ENCODE measurements at regions not wholly inside any gene's neighbourhood (a gene's known extent, or its start where the extent isn't known, plus 50 kb on each side); places are given as distances from the start of the nearest gene placed in this dataset.

DNA sequence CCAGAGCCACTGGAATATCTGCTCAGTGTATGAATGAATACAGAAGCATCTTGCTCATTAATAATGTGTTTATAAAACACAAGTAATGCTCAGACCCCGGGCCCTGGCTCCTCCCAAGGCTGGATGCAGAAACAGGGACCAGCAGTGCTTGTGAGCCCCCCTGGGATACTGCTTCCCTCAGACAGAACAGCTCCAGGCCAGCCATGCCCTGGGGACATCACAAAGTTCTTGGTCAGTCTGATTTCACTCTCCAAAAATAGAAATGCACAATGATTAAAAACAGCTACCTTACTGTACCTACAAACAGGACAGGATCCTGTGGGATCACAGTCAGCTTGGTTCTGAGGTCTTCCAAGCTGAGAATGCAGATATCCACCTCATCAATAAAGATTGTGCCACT, 68.2 kb downstream of the ABCC12 start:
- WGBS, 2 experiments (ENCODE audit: extremely low coverage in 1 of 2, insufficient coverage in 1 of 2, insufficient read length in 1 of 2, insufficient replicate concordance in 2 of 2, low coverage in 1 of 2, low lambda C conversion rate in 2 of 2, missing lambda C conversion rate in 1 of 2), result 82% methylated on average over 1 of the region's 1 CpG; no CpG with 5 or more reads in 1 of the 2 experiments
- no peak overlapping the region for H3K23ac ChIP-seq (ENCODE audit: insufficient read length)
- H2BK5ac ChIP-seq (ENCODE audit: low read depth, low read length), result no peak overlapping the region
- H3K56ac ChIP-seq (replicated peaks; ENCODE audit: insufficient read length, low read depth, low read length), result no peak overlapping the region
- POLR2A ChIA-PET (ENCODE audit: partially characterized antibody), result no interaction called here
- no peak overlapping the region for H4K91ac ChIP-seq (replicated peaks; ENCODE audit: insufficient read length, low read length)
- H3K23me2 ChIP-seq (ENCODE audit: low read depth, low read length), result no peaks in the 10 kb centered on the region
- no peak overlapping the region for H3K14ac ChIP-seq (ENCODE audit: insufficient read length)
- H2AFZ ChIP-seq (ENCODE audit: low read length), result no peak overlapping the region
- no peaks in the 10 kb centered on the region for H3K9me3 ChIP-seq (ENCODE audit: insufficient read depth in 2 of 2, low read depth in 1 of 2, low read length in 1 of 2)
- FAIRE-seq (no peak), DNase-seq (ENCODE audit: low read depth in 1 of 2, low spot score in 2 of 2) (no peak)
- H3K79me1 ChIP-seq (ENCODE audit: low read depth, low read length), result no peaks in the 10 kb centered on the region
- H2AK5ac ChIP-seq (ENCODE audit: low read depth, low read length), result no peak overlapping the region
- H4K20me1 ChIP-seq (replicated peaks in 1 of 2; ENCODE audit: control insufficient read depth in 1 of 2, insufficient read depth in 2 of 2, low read length in 2 of 2), result no peaks in the 10 kb centered on the region
- CTCF ChIA-PET (ENCODE audit: partially characterized antibody), result interaction anchor here (0.6 to 0.9 kb wide), 2 partner anchors 33 to 943 kb away, joined by 3 read pairs; no protein-coding TSS in a partner anchor
- no peak overlapping the region for H3K18ac ChIP-seq (ENCODE audit: extremely low read depth, low read length)
- no peak overlapping the region for H2BK120ac ChIP-seq (replicated peaks; ENCODE audit: low read depth, low read length)
- no peak overlapping the region for H4K5ac ChIP-seq (ENCODE audit: insufficient read length, low read depth, low read length)
- no peak overlapping the region for H3K4me3 ChIP-seq (ENCODE audit: extremely low read depth in 1 of 4, insufficient read depth in 2 of 4, low read depth in 3 of 4, low read length in 4 of 4)
- H3K79me2 ChIP-seq (ENCODE audit: control insufficient read depth in 1 of 2, insufficient read depth in 2 of 2, low read length in 2 of 2), result no peaks in the 10 kb centered on the region
- no peaks in the 10 kb centered on the region for H3K27me3 ChIP-seq (replicated peaks in 1 of 4; ENCODE audit: control insufficient read depth in 3 of 4, extremely low read depth in 1 of 4, insufficient read depth in 3 of 4, low read length in 3 of 4)
- no peak overlapping the region for H3K4me2 ChIP-seq (ENCODE audit: insufficient read depth in 1 of 2, low read depth in 2 of 2, low read length in 2 of 2)
- H3K4ac ChIP-seq (replicated peaks; ENCODE audit: insufficient read length, low read depth, low read length), result no peak overlapping the region
- H3K4me1 ChIP-seq (replicated peaks in 1 of 4; ENCODE audit: control insufficient read depth in 3 of 4, insufficient read depth in 4 of 4, low read length in 3 of 4), result no peaks in the 10 kb centered on the region
- H2BK15ac ChIP-seq (ENCODE audit: low read length), result no peak overlapping the region
- H3K27ac ChIP-seq (ENCODE audit: low read depth, low read length), result no peak overlapping the region
- no peak overlapping the region for H4K8ac ChIP-seq (ENCODE audit: extremely low read depth, insufficient read depth, low read length)
- H2BK12ac ChIP-seq (ENCODE audit: low read depth, low read length), result no peak overlapping the region
- H3K36me3 ChIP-seq (ENCODE audit: control insufficient read depth in 2 of 4, insufficient read depth in 4 of 4, low read length in 3 of 4), result no peaks in the 10 kb centered on the region
- no peak overlapping the region for H3K9ac ChIP-seq (replicated peaks in 1 of 4; ENCODE audit: extremely low read depth in 1 of 4, low read depth in 3 of 4, low read length in 3 of 4)
- no peak overlapping the region for H2BK20ac ChIP-seq (ENCODE audit: low read length)
- TF ChIP-seq, protein P1, sequence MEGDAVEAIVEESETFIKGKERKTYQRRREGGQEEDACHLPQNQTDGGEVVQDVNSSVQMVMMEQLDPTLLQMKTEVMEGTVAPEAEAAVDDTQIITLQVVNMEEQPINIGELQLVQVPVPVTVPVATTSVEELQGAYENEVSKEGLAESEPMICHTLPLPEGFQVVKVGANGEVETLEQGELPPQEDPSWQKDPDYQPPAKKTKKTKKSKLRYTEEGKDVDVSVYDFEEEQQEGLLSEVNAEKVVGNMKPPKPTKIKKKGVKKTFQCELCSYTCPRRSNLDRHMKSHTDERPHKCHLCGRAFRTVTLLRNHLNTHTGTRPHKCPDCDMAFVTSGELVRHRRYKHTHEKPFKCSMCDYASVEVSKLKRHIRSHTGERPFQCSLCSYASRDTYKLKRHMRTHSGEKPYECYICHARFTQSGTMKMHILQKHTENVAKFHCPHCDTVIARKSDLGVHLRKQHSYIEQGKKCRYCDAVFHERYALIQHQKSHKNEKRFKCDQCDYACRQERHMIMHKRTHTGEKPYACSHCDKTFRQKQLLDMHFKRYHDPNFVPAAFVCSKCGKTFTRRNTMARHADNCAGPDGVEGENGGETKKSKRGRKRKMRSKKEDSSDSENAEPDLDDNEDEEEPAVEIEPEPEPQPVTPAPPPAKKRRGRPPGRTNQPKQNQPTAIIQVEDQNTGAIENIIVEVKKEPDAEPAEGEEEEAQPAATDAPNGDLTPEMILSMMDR (IDR thresholded peaks at IDR 0.05; ENCODE audit: control extremely low read depth in 1 of 3, insufficient read depth in 1 of 3, low read depth in 1 of 3, low read length in 3 of 3), result no peak
- TF ChIP-seq TAF7 (optimal IDR thresholded peaks at IDR 0.05; ENCODE audit: borderline replicate concordance, low read depth, low read length), result no peak
- TF ChIP-seq HDAC2 (IDR thresholded peaks at IDR 0.05; ENCODE audit: borderline replicate concordance in 1 of 2, low read depth in 2 of 2, low read length in 2 of 2), result no peak
